ENCODE measurements at regions not wholly inside any gene's neighbourhood (a gene's known extent, or its start where the extent isn't known, plus 50 kb on each side); places are given as distances from the start of the nearest gene placed in this dataset.

DNA sequence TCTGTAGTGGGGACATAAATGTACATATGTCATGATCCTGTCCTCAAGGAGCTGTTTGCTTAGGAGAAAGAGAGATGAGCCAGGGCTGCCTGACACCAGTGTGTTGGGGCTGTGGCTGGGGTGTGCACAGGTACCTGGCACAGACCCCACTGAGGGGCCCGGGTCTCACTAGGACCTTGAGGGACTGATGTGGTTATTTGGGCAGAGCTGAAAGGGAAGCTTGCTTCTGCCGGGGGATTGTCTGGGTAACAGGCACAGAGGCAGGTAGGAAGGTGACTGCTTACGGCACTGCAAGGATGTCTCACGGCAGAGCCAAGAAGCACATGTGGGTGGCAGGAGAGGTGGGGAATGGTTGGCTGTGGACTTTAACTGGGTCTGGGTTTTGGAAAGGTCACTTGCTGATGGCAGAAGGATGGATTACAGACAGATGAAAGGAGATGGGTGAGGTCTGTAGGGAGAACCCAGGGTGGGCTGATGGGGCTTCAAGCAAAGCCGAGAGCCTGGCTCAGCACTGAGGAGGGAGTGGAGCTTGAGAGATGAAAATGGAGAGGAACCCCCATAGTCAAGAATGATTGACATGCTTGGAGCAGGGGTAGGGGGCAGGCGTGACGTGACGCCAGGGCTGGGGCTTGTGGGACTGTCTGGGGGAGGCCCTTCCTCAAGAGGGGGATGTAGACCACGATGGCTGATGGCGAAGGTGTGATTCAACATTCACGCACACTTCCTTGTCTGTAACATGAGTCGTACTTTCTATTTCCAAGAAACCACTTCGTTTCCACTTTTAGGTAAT, 207.7 kb upstream of the SHH start (continued):
- TF ChIP-seq, protein P1, sequence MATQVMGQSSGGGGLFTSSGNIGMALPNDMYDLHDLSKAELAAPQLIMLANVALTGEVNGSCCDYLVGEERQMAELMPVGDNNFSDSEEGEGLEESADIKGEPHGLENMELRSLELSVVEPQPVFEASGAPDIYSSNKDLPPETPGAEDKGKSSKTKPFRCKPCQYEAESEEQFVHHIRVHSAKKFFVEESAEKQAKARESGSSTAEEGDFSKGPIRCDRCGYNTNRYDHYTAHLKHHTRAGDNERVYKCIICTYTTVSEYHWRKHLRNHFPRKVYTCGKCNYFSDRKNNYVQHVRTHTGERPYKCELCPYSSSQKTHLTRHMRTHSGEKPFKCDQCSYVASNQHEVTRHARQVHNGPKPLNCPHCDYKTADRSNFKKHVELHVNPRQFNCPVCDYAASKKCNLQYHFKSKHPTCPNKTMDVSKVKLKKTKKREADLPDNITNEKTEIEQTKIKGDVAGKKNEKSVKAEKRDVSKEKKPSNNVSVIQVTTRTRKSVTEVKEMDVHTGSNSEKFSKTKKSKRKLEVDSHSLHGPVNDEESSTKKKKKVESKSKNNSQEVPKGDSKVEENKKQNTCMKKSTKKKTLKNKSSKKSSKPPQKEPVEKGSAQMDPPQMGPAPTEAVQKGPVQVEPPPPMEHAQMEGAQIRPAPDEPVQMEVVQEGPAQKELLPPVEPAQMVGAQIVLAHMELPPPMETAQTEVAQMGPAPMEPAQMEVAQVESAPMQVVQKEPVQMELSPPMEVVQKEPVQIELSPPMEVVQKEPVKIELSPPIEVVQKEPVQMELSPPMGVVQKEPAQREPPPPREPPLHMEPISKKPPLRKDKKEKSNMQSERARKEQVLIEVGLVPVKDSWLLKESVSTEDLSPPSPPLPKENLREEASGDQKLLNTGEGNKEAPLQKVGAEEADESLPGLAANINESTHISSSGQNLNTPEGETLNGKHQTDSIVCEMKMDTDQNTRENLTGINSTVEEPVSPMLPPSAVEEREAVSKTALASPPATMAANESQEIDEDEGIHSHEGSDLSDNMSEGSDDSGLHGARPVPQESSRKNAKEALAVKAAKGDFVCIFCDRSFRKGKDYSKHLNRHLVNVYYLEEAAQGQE (IDR thresholded peaks at IDR 0.05; ENCODE audit: unreplicated experiment) = no peak

GRCh38 chr7:156019308-156019707, 207.0 kb upstream of the SHH start:
- no peak overlapping the region for H3K27ac Mint-ChIP-seq
- no peaks in the 10 kb centered on the region; the same call in 1 of the 3 replicates for H3K9me3 Mint-ChIP-seq
- no peaks in the 10 kb centered on the region for H3K4me1 ChIP-seq (ENCODE audit: insufficient read depth)
- H4K20me1 ChIP-seq (replicated peaks; ENCODE audit: insufficient read depth) = no peaks in the 10 kb centered on the region
- ATAC-seq (no peak), DNase-seq (ENCODE audit: low spot score) (no peak)
- no peak overlapping the region for H3K4me3 Mint-ChIP-seq
- H3K4me1 Mint-ChIP-seq = peaks cover 6% of the 10 kb centered on the region; the same call in 2 of the 3 replicates
- no peaks in the 10 kb centered on the region for H3K79me2 ChIP-seq (replicated peaks; ENCODE audit: insufficient read depth)
- H3F3A ChIP-seq (replicated peaks; ENCODE audit: low read depth) = no peaks in the 10 kb centered on the region
- H3K4me2 ChIP-seq = no peak overlapping the region
- H3K27me3 Mint-ChIP-seq (ENCODE audit: insufficient read depth, low read depth, poor library complexity) = peaks cover 2% of the 10 kb centered on the region
- no peak overlapping the region for H3K4me3 ChIP-seq
- no peaks in the 10 kb centered on the region for H3K36me3 ChIP-seq (ENCODE audit: insufficient read depth)
- H3K27ac ChIP-seq (ENCODE audit: low read depth) = no peak overlapping the region
- H3K27me3 ChIP-seq (ENCODE audit: insufficient read depth) = no peaks in the 10 kb centered on the region
- no peak overlapping the region for H2AFZ ChIP-seq
- H3K9me2 ChIP-seq (ENCODE audit: insufficient read depth) = no peaks in the 10 kb centered on the region
- H3K36me3 Mint-ChIP-seq (ENCODE audit: low read depth) = no peaks in the 10 kb centered on the region
- TF ChIP-seq ZNF114 (CRISPR knock-in tag; IDR thresholded peaks at IDR 0.05) (no peak), JUNB (IDR thresholded peaks at IDR 0.05; ENCODE audit: unreplicated experiment) (no peak), ETS1 (IDR thresholded peaks at IDR 0.05) (no peak), STAT1 (IDR thresholded peaks at IDR 0.05; ENCODE audit: unreplicated experiment) (no peak), CREB1 (CRISPR knock-in tag; IDR thresholded peaks at IDR 0.05; ENCODE audit: low read depth) (no peak), POLR2AphosphoS5 (IDR thresholded peaks at IDR 0.05; ENCODE audit: low read depth) (no peak), NANOG (IDR thresholded peaks at IDR 0.05; ENCODE audit: borderline replicate concordance) (no peak), ZNF331 (CRISPR knock-in tag; IDR thresholded peaks at IDR 0.05; ENCODE audit: low read depth) (no peak), EZH2phosphoT487 (IDR thresholded peaks at IDR 0.05; ENCODE audit: unreplicated experiment) (no peak), EZH2 (IDR thresholded peaks at IDR 0.05; ENCODE audit: low read depth, unreplicated experiment) (no peak)
- TF ChIP-seq, protein P2, sequence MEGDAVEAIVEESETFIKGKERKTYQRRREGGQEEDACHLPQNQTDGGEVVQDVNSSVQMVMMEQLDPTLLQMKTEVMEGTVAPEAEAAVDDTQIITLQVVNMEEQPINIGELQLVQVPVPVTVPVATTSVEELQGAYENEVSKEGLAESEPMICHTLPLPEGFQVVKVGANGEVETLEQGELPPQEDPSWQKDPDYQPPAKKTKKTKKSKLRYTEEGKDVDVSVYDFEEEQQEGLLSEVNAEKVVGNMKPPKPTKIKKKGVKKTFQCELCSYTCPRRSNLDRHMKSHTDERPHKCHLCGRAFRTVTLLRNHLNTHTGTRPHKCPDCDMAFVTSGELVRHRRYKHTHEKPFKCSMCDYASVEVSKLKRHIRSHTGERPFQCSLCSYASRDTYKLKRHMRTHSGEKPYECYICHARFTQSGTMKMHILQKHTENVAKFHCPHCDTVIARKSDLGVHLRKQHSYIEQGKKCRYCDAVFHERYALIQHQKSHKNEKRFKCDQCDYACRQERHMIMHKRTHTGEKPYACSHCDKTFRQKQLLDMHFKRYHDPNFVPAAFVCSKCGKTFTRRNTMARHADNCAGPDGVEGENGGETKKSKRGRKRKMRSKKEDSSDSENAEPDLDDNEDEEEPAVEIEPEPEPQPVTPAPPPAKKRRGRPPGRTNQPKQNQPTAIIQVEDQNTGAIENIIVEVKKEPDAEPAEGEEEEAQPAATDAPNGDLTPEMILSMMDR (conservative IDR thresholded peaks at IDR 0.05; ENCODE audit: low read depth in 2 of 2) = no peak
- TF ChIP-seq, protein P1 (IDR thresholded peaks at IDR 0.05; ENCODE audit: unreplicated experiment) = no peak

Measured in GM23338 (cell line).